ENCODE measurements at regions not wholly inside any gene's neighbourhood (a gene's known extent, or its start where the extent isn't known, plus 50 kb on each side); places are given as distances from the start of the nearest gene placed in this dataset.
"Not testable (repeated sequence)": the region's sequence is repeated elsewhere in the genome, so short reads cannot be mapped to it uniquely, and the experiment has no call there.

DNA sequence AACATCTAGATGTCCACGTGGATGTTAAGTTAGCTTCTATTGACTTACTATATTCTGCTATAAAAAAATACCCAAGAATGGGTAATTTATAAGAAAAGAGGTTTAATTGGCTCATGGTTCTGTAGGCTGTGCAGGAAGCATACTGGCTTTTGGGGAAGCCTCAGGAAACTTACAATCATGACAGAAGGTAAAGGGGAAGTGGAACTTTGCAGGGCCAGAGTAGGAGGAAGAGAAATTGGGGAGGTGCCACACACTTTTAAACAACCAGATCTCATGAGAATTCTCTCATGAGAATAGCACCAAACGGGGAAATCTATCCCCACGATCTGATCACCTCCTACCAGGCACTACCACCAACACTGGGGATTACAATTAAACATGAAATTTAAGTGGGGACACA lies 689.3 kb downstream of the METTL15 start:
- intact Hi-C loops (cut with micrococcal nuclease), result no loop called here
- POLR2A ChIA-PET, result no interaction called here
- TF ChIP-seq, protein P1, sequence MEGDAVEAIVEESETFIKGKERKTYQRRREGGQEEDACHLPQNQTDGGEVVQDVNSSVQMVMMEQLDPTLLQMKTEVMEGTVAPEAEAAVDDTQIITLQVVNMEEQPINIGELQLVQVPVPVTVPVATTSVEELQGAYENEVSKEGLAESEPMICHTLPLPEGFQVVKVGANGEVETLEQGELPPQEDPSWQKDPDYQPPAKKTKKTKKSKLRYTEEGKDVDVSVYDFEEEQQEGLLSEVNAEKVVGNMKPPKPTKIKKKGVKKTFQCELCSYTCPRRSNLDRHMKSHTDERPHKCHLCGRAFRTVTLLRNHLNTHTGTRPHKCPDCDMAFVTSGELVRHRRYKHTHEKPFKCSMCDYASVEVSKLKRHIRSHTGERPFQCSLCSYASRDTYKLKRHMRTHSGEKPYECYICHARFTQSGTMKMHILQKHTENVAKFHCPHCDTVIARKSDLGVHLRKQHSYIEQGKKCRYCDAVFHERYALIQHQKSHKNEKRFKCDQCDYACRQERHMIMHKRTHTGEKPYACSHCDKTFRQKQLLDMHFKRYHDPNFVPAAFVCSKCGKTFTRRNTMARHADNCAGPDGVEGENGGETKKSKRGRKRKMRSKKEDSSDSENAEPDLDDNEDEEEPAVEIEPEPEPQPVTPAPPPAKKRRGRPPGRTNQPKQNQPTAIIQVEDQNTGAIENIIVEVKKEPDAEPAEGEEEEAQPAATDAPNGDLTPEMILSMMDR (IDR thresholded peaks at IDR 0.05), result no peak
- ATAC-seq (no peak), DNase-seq (no peak)
- no peak overlapping the region for H3K4me3 Mint-ChIP-seq
- no peaks in the 10 kb centered on the region for H3K27me3 Mint-ChIP-seq
- H3K27ac Mint-ChIP-seq, result no peak overlapping the region
- no peaks in the 10 kb centered on the region for H3K4me1 Mint-ChIP-seq (ENCODE audit: low read depth)
- no peaks in the 10 kb centered on the region for H3K36me3 Mint-ChIP-seq (ENCODE audit: low read depth)
- peaks cover 2% of the 10 kb centered on the region for H3K9me3 Mint-ChIP-seq
- CTCF ChIA-PET, result interaction anchor here (1.3 kb wide), 1 partner anchor 10 kb away, joined by 3 read pairs; no protein-coding TSS in a partner anchor

DNA sequence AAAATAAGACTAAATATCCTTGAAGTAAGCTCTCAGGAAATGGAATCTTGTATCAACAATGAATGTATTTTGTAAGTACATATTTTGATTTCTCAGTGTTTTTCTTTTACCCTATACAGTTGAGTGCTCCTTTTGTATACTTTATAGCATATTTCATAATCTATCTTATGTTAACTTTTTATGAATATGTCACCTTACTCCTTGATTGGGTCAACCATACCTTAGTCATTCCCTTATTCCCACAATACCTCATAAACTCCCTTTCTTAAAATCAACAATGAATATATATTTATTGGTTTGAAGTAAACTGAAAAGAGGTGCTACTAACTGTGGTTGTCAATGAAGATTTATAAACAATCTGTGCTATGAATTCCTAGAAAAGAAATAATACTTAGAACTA lies 686.2 kb downstream of the METTL15 start:
- POLR2A ChIA-PET, result no interaction called here
- intact Hi-C loops (cut with micrococcal nuclease), result no loop called here

DNA sequence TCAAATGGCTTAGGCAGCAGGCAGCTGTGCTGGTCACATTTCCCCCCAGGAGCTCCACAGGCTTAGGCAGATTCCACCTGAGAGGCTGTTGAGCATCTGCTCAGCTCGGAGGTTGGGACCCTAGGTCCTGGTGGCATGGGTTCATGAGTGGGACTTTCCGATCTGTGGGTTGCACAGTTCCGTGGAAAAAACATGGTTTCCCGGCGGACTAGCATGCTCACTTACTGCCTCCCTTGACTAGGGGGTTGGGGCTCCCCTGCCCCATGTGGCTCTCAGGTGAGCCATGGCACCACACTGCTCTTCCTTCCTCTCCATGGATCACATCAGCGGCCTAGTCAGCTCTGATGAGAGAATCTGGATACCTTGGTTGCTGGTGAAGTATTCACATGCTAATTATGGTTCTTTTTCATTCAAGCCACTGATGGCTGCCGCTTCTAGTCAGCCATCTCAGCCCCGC lies 685.1 kb downstream of the METTL15 start:
- CTCF ChIA-PET, result no interaction called here
- Mint-ChIP-seq H3K27me3 (no peaks in the 10 kb centered on the region), H3K9me3 (peaks cover 9% of the 10 kb centered on the region), H3K4me1 (ENCODE audit: low read depth) (no peaks in the 10 kb centered on the region), H3K4me3 (no peak overlapping the region), H3K36me3 (ENCODE audit: low read depth) (no peaks in the 10 kb centered on the region), H3K27ac (no peak overlapping the region)
- TF ChIP-seq, protein P1 (IDR thresholded peaks at IDR 0.05), result no peak
- ATAC-seq (no peak), DNase-seq (no peak)
- intact Hi-C loops (cut with micrococcal nuclease), result no loop called here
- POLR2A ChIA-PET, result no interaction called here

More for the DNA sequence above, 686.2 kb downstream of the METTL15 start:
- no peak for DNase-seq
- Mint-ChIP-seq H3K4me3 (no peak overlapping the region), H3K4me1 (ENCODE audit: low read depth) (no peaks in the 10 kb centered on the region), H3K27ac (no peak overlapping the region), H3K27me3 (no peaks in the 10 kb centered on the region), H3K36me3 (ENCODE audit: low read depth) (no peaks in the 10 kb centered on the region), H3K9me3 (peaks cover 9% of the 10 kb centered on the region)
- CTCF ChIA-PET, result no interaction called here
- TF ChIP-seq, protein P1 (IDR thresholded peaks at IDR 0.05), result no peak
- no peak for ATAC-seq

DNA sequence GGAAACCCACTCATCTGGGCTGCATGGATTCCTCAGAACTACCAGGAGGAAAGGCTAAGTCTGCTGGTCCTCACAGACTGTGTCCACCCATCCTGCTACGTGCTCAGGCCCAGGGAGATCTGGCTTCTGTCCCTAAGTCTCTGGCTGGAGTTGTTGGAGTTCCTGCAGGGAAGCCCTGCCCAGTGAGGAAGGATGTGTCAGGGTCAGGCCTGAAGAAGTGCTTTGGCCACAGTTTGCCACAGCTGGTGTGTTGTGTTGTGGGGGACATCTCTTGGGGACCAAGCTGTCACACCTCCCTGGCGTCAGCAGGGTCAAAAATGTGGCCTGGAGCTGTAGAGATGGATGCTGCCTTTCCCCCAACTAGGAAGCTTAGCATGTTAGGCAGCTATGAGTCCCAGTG lies 684.7 kb downstream of the METTL15 start:
- no peaks in the 10 kb centered on the region for H3K4me1 Mint-ChIP-seq (ENCODE audit: low read depth)
- DNase-seq, result no peak
- intact Hi-C loops (cut with micrococcal nuclease), result no loop called here
- CTCF ChIA-PET, result no interaction called here
- H3K27ac Mint-ChIP-seq, result no peak overlapping the region
- H3K9me3 Mint-ChIP-seq, result peaks cover 9% of the 10 kb centered on the region
- ATAC-seq, result no peak
- H3K36me3 Mint-ChIP-seq (ENCODE audit: low read depth), result no peaks in the 10 kb centered on the region
- TF ChIP-seq, protein P1 (IDR thresholded peaks at IDR 0.05), result no peak
- no peaks in the 10 kb centered on the region for H3K27me3 Mint-ChIP-seq
- POLR2A ChIA-PET, result no interaction called here
- H3K4me3 Mint-ChIP-seq, result no peak overlapping the region

DNA sequence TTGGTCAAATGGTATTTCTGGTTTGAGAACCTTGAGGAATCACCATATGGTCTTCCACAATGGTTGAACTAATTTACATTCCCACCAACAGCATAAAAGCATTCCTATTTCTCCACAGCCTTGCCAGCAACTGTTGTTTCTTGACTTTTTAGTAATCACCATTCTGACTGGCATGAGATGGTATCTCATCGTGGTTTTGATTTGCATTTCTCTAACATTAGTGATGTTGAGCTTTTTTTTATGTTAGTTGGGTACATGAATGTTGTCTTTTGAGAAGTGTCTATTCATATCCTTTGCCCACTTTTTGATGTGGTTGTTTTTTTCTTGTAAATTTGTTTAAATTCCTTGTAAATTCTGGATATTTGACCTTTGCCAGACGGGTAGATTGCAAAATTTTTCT lies 679.7 kb downstream of the METTL15 start:
- H3K36me3 Mint-ChIP-seq (ENCODE audit: low read depth); H3K4me1 Mint-ChIP-seq (ENCODE audit: low read depth); intact Hi-C loops (cut with micrococcal nuclease); POLR2A ChIA-PET; H3K4me3 Mint-ChIP-seq; H3K27ac Mint-ChIP-seq; DNase-seq; H3K27me3 Mint-ChIP-seq; ATAC-seq: not testable (repeated sequence)
- CTCF ChIA-PET, result interaction anchor here (1.1 kb wide), 1 partner anchor 9 kb away, joined by 3 read pairs; no protein-coding TSS in a partner anchor
- H3K9me3 Mint-ChIP-seq, result peaks cover 11% of the 10 kb centered on the region

DNA sequence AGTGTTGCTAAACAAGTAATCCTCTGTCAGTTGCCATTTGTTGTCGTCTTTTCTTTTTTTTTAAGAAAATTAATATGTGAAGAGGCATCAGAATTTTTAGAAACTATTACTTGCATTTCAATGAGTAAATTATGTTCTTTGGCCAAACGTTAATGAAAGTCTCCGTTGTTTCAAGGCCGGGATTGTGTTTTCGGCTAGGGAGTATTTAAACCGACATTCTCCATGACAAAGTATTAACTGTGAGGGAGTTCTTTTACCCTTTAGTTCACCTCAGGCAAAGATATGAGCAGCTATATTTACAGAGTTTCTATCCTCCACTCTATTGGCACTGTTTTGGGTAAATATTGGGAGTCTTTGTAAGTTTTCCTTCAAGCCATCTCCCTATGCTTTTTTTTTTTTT lies 668.9 kb downstream of the METTL15 start:
- POLR2A ChIA-PET, result interaction anchor here (0.7 kb wide), 1 partner anchor 1597 kb away, joined by 4 read pairs; no protein-coding TSS in a partner anchor
- CTCF ChIA-PET, result no interaction called here
- H3K9me3 Mint-ChIP-seq, result peaks cover 10% of the 10 kb centered on the region

More for the DNA sequence above, 668.9 kb downstream of the METTL15 start:
- intact Hi-C loops (cut with micrococcal nuclease), result no loop called here
- TF ChIP-seq, protein P1 (IDR thresholded peaks at IDR 0.05), result no peak
- Mint-ChIP-seq H3K27ac (no peak overlapping the region), H3K27me3 (no peaks in the 10 kb centered on the region), H3K4me3 (no peak overlapping the region), H3K4me1 (ENCODE audit: low read depth) (no peaks in the 10 kb centered on the region), H3K36me3 (ENCODE audit: low read depth) (no peaks in the 10 kb centered on the region)
- no peak for DNase-seq
- no peak for ATAC-seq

All from activated CD8-positive, alpha-beta T cell treated with anti-CD3 and anti-CD28 coated beads for 36 hours (primary cell).